ENCODE measurements at regions not wholly inside any gene's neighbourhood (a gene's known extent, or its start where the extent isn't known, plus 50 kb on each side); places are given as distances from the start of the nearest gene placed in this dataset.
A peak's percentile ranks its signal among the peaks of the same experiment; 100 is the strongest.

- Mint-ChIP-seq H3K4me1 (ENCODE audit: low read depth, unreplicated experiment) (peaks cover 21% of the 10 kb centered on the region), H3K4me3 (ENCODE audit: unreplicated experiment) (no peak overlapping the region), H3K27me3 (ENCODE audit: unreplicated experiment) (peaks cover 4% of the 10 kb centered on the region), H3K9me3 (ENCODE audit: unreplicated experiment) (peaks cover 6% of the 10 kb centered on the region), H3K36me3 (ENCODE audit: unreplicated experiment) (peaks cover 9% of the 10 kb centered on the region), H3K27ac (ENCODE audit: unreplicated experiment) (no peak overlapping the region)
- DNase-seq, result no peak
- no peak for TF ChIP-seq CTCF (IDR thresholded peaks at IDR 0.05; ENCODE audit: partially characterized antibody, unreplicated experiment)
These were observed 343.4 kb downstream of the CDK5RAP2 start for GRCh38 chr9:120236596-120236995.

GRCh38 chr9:120235081-120235480 is 344.9 kb downstream of the CDK5RAP2 start:
- peak overlapping the region; percentile 55 for H3K4me3 Mint-ChIP-seq (ENCODE audit: unreplicated experiment)

DNA sequence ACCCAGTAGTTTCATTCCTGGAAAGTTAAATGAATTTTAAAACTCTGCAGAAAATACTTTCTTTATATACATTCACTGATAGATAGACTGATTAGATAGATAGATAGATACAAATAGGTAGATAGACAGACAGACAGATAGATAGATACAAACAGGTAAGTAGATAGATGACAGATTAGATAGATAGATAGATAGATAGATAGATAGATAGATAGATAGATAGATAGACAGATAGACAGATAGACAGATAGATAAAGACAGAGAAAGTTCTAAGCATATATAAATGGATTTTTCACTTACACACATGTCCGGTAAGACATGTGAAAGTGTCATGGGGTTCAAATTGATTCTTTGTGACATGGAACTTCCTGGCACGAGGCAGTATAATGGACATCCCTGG is 349.7 kb downstream of the CDK5RAP2 start:
- H3K4me3 Mint-ChIP-seq (ENCODE audit: unreplicated experiment), result no peak overlapping the region
- TF ChIP-seq CTCF (IDR thresholded peaks at IDR 0.05; ENCODE audit: partially characterized antibody, unreplicated experiment), result no peak
- peaks cover 4% of the 10 kb centered on the region for H3K36me3 Mint-ChIP-seq (ENCODE audit: unreplicated experiment)
- H3K27me3 Mint-ChIP-seq (ENCODE audit: unreplicated experiment), result peaks cover 2% of the 10 kb centered on the region
- H3K9me3 Mint-ChIP-seq (ENCODE audit: unreplicated experiment), result peaks cover 4% of the 10 kb centered on the region
- DNase-seq, result no peak
- peaks cover 17% of the 10 kb centered on the region for H3K4me1 Mint-ChIP-seq (ENCODE audit: low read depth, unreplicated experiment)
- no peak overlapping the region for H3K27ac Mint-ChIP-seq (ENCODE audit: unreplicated experiment)

More at GRCh38 chr9:120235081-120235480, 344.9 kb downstream of the CDK5RAP2 start:
- Mint-ChIP-seq H3K27ac (ENCODE audit: unreplicated experiment) (no peak overlapping the region), H3K27me3 (ENCODE audit: unreplicated experiment) (peaks cover 2% of the 10 kb centered on the region), H3K4me1 (ENCODE audit: low read depth, unreplicated experiment) (peaks cover 25% of the 10 kb centered on the region), H3K36me3 (ENCODE audit: unreplicated experiment) (peaks cover 4% of the 10 kb centered on the region), H3K9me3 (ENCODE audit: unreplicated experiment) (peaks cover 6% of the 10 kb centered on the region)
- DNase-seq, result no peak
- no peak for TF ChIP-seq CTCF (IDR thresholded peaks at IDR 0.05; ENCODE audit: partially characterized antibody, unreplicated experiment)

GRCh38 chr9:120221844-120222243 is 358.1 kb downstream of the CDK5RAP2 start:
- no peak overlapping the region for H3K27ac Mint-ChIP-seq (ENCODE audit: unreplicated experiment)
- H3K9me3 Mint-ChIP-seq (ENCODE audit: unreplicated experiment), result peaks cover 5% of the 10 kb centered on the region
- H3K36me3 Mint-ChIP-seq (ENCODE audit: unreplicated experiment), result no peaks in the 10 kb centered on the region
- H3K4me1 Mint-ChIP-seq (ENCODE audit: low read depth, unreplicated experiment), result peaks cover 5% of the 10 kb centered on the region
- H3K4me3 Mint-ChIP-seq (ENCODE audit: unreplicated experiment), result no peak overlapping the region
- no peak for TF ChIP-seq CTCF (IDR thresholded peaks at IDR 0.05; ENCODE audit: partially characterized antibody, unreplicated experiment)
- no peaks in the 10 kb centered on the region for H3K27me3 Mint-ChIP-seq (ENCODE audit: unreplicated experiment)
- no peak for DNase-seq

DNA sequence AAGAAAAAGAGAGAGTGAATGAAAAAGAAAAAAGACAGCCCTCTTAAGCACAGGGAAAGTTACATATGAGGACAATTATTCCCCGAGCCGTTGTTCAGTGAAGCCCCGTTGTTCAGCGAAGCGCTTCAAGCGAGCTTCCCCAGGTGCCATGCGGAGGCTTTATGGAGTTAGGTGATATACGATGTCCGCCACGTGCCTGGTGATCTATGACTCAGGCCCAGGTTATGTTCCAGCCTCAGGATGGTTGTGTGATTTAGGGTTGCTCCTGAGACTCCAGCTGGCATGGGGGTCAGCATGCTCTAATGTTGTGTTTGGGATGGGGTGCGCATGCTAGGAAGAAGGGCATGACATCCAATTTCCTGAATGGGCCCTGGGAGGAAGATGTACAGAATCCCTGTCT is 365.6 kb downstream of the CDK5RAP2 start:
- DNase-seq, result no peak
- peaks cover 11% of the 10 kb centered on the region for H3K36me3 Mint-ChIP-seq (ENCODE audit: unreplicated experiment)
- H3K4me3 Mint-ChIP-seq (ENCODE audit: unreplicated experiment), result no peak overlapping the region
- no peak overlapping the region for H3K27ac Mint-ChIP-seq (ENCODE audit: unreplicated experiment)
- TF ChIP-seq CTCF (IDR thresholded peaks at IDR 0.05; ENCODE audit: partially characterized antibody, unreplicated experiment), result no peak
- H3K27me3 Mint-ChIP-seq (ENCODE audit: unreplicated experiment), result peaks cover 2% of the 10 kb centered on the region
- H3K9me3 Mint-ChIP-seq (ENCODE audit: unreplicated experiment), result peaks cover 6% of the 10 kb centered on the region
- H3K4me1 Mint-ChIP-seq (ENCODE audit: low read depth, unreplicated experiment), result peaks cover 9% of the 10 kb centered on the region

Data from glutamatergic neuron (in vitro differentiated cells).